ACHN (cell line): ENCODE measurements at regions not wholly inside any gene's neighbourhood (a gene's known extent, or its start where the extent isn't known, plus 50 kb on each side); places are given as distances from the start of the nearest gene placed in this dataset.
A peak's percentile ranks its signal among the peaks of the same experiment; 100 is the strongest.

Experiments
- DNase-seq: peaks from one replicate; pipeline ENCODE4 v3.0.0-alpha.2; 2015
- in situ Hi-C: cut with HindIII; loops from 2 replicates; pipeline ENCODE4 v1.10.0; 2017; ENCODE audit warnings: low sequenced_read_pairs, low pct_ligation_motif_present, low pct_unique_long_range_greater_than_20kb

DNA sequence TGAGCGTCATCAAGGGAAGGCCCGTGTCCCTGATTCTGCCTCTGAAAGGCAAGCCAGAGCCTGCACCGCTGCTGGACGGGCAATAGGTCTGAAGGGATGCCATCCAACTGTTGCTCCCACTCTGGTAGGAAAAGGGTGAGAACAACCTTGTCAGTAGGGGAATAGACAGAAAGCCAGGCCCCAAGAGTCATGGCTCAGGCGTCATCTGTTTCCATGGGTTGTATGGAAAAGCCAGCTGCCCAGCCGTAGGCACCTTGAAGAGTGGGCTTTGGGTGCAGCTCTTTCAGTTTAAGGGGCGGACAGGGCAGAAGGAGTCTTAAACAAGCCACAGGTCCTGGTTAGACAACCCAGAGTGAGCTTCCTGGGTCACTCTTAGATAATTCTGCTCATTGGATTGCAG is 66.5 kb downstream of the RNF6 start:
- no peak for DNase-seq
- in situ Hi-C loops, result no loop called here

DNA sequence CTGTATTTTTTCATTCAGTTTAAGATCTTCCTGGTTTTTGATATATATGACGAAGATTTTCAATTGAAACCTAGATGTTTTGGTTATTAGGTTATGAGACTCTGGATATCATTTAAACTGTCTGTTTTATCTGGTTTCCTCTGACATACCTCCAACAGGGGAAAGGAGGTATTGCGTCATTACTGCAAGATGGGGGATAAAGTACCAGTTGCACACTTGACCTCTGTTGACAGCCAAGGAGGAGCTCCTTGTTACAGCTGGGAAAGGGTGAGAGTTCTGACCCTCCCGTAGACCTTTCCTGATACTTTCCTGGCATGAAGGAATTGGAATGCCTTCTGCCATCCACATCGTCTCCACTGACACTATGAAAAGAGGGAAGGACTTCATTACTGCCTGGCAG is 82.0 kb upstream of the SHISA2 start:
- DNase-seq, result no peak
- in situ Hi-C loops, result no loop called here

GRCh38 chr13:26133286-26133685 is 81.5 kb upstream of the SHISA2 start:
- no peak for DNase-seq

DNA sequence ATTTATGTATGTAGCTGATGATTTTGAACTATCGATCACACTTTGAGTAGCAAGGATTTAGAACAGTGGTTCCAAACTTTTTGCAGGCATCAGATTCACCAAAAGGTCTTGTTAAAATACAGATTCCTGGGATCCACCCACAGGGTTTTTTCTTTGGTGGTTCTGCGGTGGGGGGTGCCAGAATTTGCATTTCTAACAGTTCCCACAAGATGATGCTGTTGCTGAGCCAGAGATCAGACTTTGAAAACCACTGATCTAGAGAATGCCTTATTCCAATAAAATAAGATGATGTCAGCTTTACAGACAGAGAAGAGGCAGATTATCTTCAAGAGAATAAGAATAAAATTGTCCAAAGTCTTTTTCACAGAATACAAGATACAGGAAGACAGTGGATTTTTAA is 80.9 kb upstream of the SHISA2 start:
- in situ Hi-C loops, result no loop called here
- peak; percentile 17 for DNase-seq

More at GRCh38 chr13:26133286-26133685, 81.5 kb upstream of the SHISA2 start:
- in situ Hi-C loops, result no loop called here

DNA sequence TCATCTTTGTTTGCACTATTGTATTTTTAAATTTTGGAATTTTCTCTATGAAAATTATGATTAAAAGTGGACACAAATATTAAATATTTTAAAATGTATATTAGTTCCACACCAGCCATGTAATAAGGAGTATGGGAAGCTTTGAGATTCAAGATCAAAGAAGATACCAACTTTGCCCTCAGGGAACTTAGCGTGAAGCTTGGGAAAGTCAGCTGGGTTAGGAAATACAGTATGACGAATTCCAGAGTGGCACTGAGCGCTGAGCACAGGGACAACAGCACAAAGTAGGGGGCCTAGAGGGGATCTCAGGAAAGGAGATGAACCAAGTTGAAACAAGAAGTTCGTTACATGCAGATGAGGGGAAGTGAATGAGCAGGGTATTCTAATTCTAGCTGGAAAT is 76.9 kb upstream of the SHISA2 start:
- no peak for DNase-seq
- in situ Hi-C loops, result no loop called here

DNA sequence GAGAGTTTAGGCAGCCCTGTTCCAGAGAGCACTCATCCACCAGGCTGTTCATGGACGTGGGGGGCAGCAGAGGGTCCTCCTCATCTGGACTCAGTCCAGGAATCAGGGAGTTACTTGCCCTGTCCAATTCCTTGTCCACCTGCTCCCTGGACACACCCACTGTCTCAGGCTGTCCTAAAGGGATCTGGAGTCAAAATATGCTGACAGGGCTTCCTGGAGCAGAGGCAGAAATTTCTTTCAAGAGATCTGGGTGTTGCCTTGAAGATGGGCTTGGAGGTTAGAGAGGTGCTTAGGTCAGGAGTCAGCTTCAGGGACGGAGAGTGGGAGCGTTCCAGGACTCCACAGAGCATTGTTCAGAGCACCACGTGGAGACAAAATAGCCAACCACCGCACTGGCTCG is 65.8 kb upstream of the SHISA2 start:
- no peak for DNase-seq
- in situ Hi-C loops, result no loop called here

- in situ Hi-C loops, result no loop called here
Observed at GRCh38 chr13:26112843-26113242, 61.0 kb upstream of the SHISA2 start.

DNA sequence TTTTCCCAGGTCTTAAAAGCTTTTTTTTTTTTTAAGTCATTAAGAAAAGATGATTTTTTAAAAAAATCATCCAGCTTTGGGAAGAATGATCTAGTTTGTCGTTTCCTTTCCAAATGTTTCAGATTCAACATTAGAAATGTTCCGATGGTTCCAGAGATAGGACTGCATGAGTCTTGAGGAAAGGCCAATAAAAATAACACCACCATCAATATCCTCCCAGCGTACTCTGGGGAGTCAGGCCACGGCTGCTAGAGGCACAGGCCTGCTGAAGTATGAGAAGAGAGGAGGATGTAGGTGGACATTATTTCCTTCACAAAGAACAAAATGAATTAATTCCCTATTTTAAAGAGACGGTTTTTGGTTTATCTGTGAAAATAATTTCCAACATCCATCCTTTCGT is 60.0 kb upstream of the SHISA2 start:
- in situ Hi-C loops, result no loop called here
- DNase-seq, result no peak

More at GRCh38 chr13:26112843-26113242, 61.0 kb upstream of the SHISA2 start:
- peak; percentile 30 for DNase-seq
